MM.1S (cell line): ENCODE measurements at regions not wholly inside any gene's neighbourhood (a gene's known extent, or its start where the extent isn't known, plus 50 kb on each side); places are given as distances from the start of the nearest gene placed in this dataset.

ENCODE experiments used
- DNase-seq: peaks from one replicate; pipeline ENCODE4 v3.0.0-alpha.2; 2015
- H2AFZ ChIP-seq: fragments of 300-600 bp; sonication (generic); 2 replicates; pipeline ENCODE4 v1.6.0; 2016; ENCODE audit warnings: antibody characterized with exemption, low read length
- H3F3A ChIP-seq: fragments of 300-600 bp; sonication (generic); 2 replicates; pipeline ENCODE4 v1.6.1; 2016; ENCODE audit warnings: mild to moderate bottlenecking, antibody characterized with exemption, low read length, moderate library complexity, mixed read lengths; ENCODE audit not compliant: insufficient read depth
- H3K27ac ChIP-seq: fragments of 300-600 bp; sonication (generic); 2 replicates; pipeline ENCODE4 v1.5.1; 2016; ENCODE audit warnings: mild to moderate bottlenecking, low read length
- H3K27me3 ChIP-seq: fragments of 300-600 bp; sonication (generic); replicated peaks from 2 replicates; pipeline ENCODE4 v1.6.0; 2016; ENCODE audit warnings: low read length; ENCODE audit not compliant: insufficient read depth
- H3K36me3 ChIP-seq: fragments of 300-600 bp; sonication (generic); replicated peaks from 2 replicates; pipeline ENCODE4 v1.6.1; 2016; ENCODE audit warnings: mild to moderate bottlenecking, low read length, mixed read lengths; ENCODE audit not compliant: insufficient read depth
- H3K4me1 ChIP-seq: fragments of 300-600 bp; sonication (generic); 2 replicates; pipeline ENCODE4 v1.6.1; 2016; ENCODE audit warnings: low read length, mixed read lengths
- H3K4me2 ChIP-seq: fragments of 300-600 bp; sonication (generic); 2 replicates; pipeline ENCODE4 v1.6.0; 2016; ENCODE audit warnings: low read depth, low read length
- H3K4me3 ChIP-seq: fragments of 300-600 bp; sonication (generic); 2 replicates; pipeline ENCODE4 v1.5.1; 2016; ENCODE audit warnings: low read length, mixed read lengths
- H3K79me2 ChIP-seq: fragments of 300-600 bp; sonication (generic); 2 replicates; pipeline ENCODE4 v1.6.1; 2016; ENCODE audit warnings: mixed run types, low read length, mixed read lengths
- H3K9ac ChIP-seq: fragments of 300-600 bp; sonication (generic); 2 replicates; pipeline ENCODE4 v1.6.1; 2016; ENCODE audit warnings: low read length, mixed read lengths
- H3K9me2 ChIP-seq: fragments of 300-600 bp; sonication (generic); replicated peaks from 2 replicates; pipeline ENCODE4 v1.6.1; 2016; ENCODE audit warnings: mild to moderate bottlenecking, low read length, mixed read lengths; ENCODE audit not compliant: insufficient read depth
- H3K9me3 ChIP-seq: fragments of 300-600 bp; sonication (generic); replicated peaks from 2 replicates; pipeline ENCODE4 v1.6.1; 2016; ENCODE audit warnings: mild to moderate bottlenecking, low read length, mixed read lengths; ENCODE audit not compliant: insufficient read depth
- H4K20me1 ChIP-seq: fragments of 300-600 bp; sonication (generic); 2 replicates; pipeline ENCODE4 v1.6.1; 2016; ENCODE audit warnings: mild to moderate bottlenecking, low read length, moderate library complexity, mixed read lengths; ENCODE audit not compliant: insufficient read depth
- EZH2 ChIP-seq: fragments of 300-600 bp; sonication (generic); optimal IDR thresholded peaks from 2 replicates; pipeline ENCODE3; 2017; ENCODE audit warnings: low read depth, mild to moderate bottlenecking, antibody characterized with exemption, low read length, mixed read lengths
- EZH2phosphoT487 ChIP-seq: fragments of 300-600 bp; sonication (generic); IDR thresholded peaks from 2 replicates; pipeline ENCODE4 v1.6.1; 2018; ENCODE audit warnings: antibody characterized with exemption, low read length
- TF ChIP-seq, protein P1 (sequence below): fragments of 300-600 bp; sonication (generic); IDR thresholded peaks from 2 replicates; pipeline ENCODE4 v1.5.1; 2016; ENCODE audit warnings: antibody characterized with exemption, low read length, mixed read lengths

DNA sequence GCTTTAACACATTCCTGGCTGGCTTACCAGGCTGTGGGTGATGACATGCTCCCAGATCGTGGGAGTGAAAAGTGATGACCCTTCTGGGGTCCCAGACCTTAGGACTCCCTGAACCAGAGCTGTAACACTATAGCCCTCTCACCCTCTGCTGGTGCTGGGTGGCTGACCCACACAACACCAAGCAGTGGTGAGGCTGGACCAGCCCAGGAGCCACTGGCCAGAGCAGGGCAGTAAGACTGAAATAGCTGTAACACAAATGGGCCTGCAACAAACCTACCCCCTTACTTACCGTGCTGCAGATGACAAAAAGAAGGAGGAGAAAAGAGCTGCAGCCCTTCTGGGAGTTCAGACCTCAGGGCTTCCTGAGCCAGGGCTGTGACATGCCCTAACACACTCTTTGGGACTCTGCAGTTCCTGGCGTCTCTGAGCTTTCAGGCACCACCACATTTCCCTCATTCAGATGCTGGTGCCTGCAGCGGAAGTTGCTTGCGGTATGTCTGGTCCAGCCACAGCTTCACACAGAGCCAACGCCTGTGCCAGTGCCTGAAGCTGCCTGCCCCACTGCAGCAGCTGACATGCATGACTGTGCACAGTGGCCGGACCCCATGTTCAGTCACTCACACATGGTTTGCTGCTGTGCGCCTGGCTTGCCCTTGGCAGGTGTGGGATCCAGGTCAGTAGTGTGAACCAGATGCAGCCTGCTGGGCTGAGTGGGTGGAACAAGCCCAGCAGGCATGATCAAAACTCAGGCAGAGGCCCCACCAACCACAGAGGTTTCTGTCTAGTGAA lies 1247.4 kb downstream of the EFNA5 start:
- no peaks in the 10 kb centered on the region for H3K27me3 ChIP-seq
- no peak overlapping the region for H3K27ac ChIP-seq
- H3K4me2 ChIP-seq: no peak overlapping the region
- no peak overlapping the region for H2AFZ ChIP-seq
- H3K4me3 ChIP-seq: no peak overlapping the region
- H3F3A ChIP-seq: no peaks in the 10 kb centered on the region
- no peaks in the 10 kb centered on the region for H4K20me1 ChIP-seq
- no peak for TF ChIP-seq EZH2
- no peaks in the 10 kb centered on the region for H3K9me2 ChIP-seq
- no peaks in the 10 kb centered on the region for H3K9me3 ChIP-seq
- H3K9ac ChIP-seq: no peak overlapping the region
- H3K36me3 ChIP-seq: no peaks in the 10 kb centered on the region
- no peaks in the 10 kb centered on the region for H3K4me1 ChIP-seq
- H3K79me2 ChIP-seq: no peaks in the 10 kb centered on the region
- no peak for DNase-seq

- no peaks in the 10 kb centered on the region for H3F3A ChIP-seq
- no peak overlapping the region for H3K27ac ChIP-seq
- no peak overlapping the region for H3K4me2 ChIP-seq
- no peak for DNase-seq
- no peaks in the 10 kb centered on the region for H3K9me2 ChIP-seq
- H3K9ac ChIP-seq: no peak overlapping the region
- H4K20me1 ChIP-seq: no peaks in the 10 kb centered on the region
- H3K9me3 ChIP-seq: no peaks in the 10 kb centered on the region
- H3K27me3 ChIP-seq: no peaks in the 10 kb centered on the region
- H2AFZ ChIP-seq: no peak overlapping the region
- H3K4me1 ChIP-seq: no peaks in the 10 kb centered on the region
- no peaks in the 10 kb centered on the region for H3K36me3 ChIP-seq
- H3K4me3 ChIP-seq: no peak overlapping the region
- H3K79me2 ChIP-seq: no peaks in the 10 kb centered on the region
- TF ChIP-seq EZH2phosphoT487: no peak
Observed at GRCh38 chr5:106420102-106420501, 1250.6 kb downstream of the EFNA5 start.

DNA sequence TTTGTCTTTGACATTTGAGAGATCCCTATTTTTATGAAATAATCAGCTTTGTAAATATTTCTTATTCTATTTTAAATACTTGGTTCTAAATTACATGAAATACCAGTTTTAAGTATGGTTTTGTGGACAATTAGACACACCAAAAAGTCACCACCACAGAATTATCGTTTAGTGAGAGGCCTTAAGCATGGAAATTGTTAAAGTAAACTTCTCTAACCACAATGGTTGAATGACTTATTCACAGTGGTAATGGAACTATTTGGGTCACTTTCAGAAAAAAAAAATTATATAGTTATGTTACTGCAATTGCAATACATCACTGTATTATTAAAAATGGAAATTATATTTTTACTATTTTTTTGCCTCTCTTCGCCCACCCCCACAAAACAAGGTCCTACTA lies 1252.5 kb downstream of the EFNA5 start:
- Histone ChIP-seq H3K4me2 (no peak overlapping the region), H3K9ac (no peak overlapping the region), H3K27me3 (no peaks in the 10 kb centered on the region), H3K9me2 (no peaks in the 10 kb centered on the region), H3K36me3 (no peaks in the 10 kb centered on the region), H3F3A (no peaks in the 10 kb centered on the region), H4K20me1 (no peaks in the 10 kb centered on the region), H3K4me1 (no peaks in the 10 kb centered on the region), H3K9me3 (no peaks in the 10 kb centered on the region), H3K79me2 (no peaks in the 10 kb centered on the region), H3K4me3 (no peak overlapping the region), H3K27ac (no peak overlapping the region), H2AFZ (no peak overlapping the region)
- TF ChIP-seq EZH2phosphoT487 (no peak), EZH2 (no peak)
- TF ChIP-seq, protein P1, sequence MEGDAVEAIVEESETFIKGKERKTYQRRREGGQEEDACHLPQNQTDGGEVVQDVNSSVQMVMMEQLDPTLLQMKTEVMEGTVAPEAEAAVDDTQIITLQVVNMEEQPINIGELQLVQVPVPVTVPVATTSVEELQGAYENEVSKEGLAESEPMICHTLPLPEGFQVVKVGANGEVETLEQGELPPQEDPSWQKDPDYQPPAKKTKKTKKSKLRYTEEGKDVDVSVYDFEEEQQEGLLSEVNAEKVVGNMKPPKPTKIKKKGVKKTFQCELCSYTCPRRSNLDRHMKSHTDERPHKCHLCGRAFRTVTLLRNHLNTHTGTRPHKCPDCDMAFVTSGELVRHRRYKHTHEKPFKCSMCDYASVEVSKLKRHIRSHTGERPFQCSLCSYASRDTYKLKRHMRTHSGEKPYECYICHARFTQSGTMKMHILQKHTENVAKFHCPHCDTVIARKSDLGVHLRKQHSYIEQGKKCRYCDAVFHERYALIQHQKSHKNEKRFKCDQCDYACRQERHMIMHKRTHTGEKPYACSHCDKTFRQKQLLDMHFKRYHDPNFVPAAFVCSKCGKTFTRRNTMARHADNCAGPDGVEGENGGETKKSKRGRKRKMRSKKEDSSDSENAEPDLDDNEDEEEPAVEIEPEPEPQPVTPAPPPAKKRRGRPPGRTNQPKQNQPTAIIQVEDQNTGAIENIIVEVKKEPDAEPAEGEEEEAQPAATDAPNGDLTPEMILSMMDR: no peak
- no peak for DNase-seq

GRCh38 chr5:106417566-106417965 lies 1253.2 kb downstream of the EFNA5 start:
- Histone ChIP-seq H4K20me1 (no peaks in the 10 kb centered on the region), H3K36me3 (no peaks in the 10 kb centered on the region), H3K9me3 (no peaks in the 10 kb centered on the region), H3F3A (no peaks in the 10 kb centered on the region), H3K27ac (no peak overlapping the region), H3K79me2 (no peaks in the 10 kb centered on the region), H3K9ac (no peak overlapping the region), H2AFZ (no peak overlapping the region), H3K4me1 (no peaks in the 10 kb centered on the region), H3K27me3 (no peaks in the 10 kb centered on the region), H3K9me2 (no peaks in the 10 kb centered on the region), H3K4me2 (no peak overlapping the region), H3K4me3 (no peak overlapping the region)
- no peak for DNase-seq
- TF ChIP-seq, protein P1: no peak
- TF ChIP-seq EZH2phosphoT487 (no peak), EZH2 (no peak)
